ENCODE measurements at regions not wholly inside any gene's neighbourhood (a gene's known extent, or its start where the extent isn't known, plus 50 kb on each side); places are given as distances from the start of the nearest gene placed in this dataset.
A peak's percentile ranks its signal among the peaks of the same experiment; 100 is the strongest.

- H3K36me3 ChIP-seq (ENCODE audit: insufficient read depth, low read length): no peaks in the 10 kb centered on the region
- Mint-ChIP-seq H3K36me3 (ENCODE audit: low read depth) (no peaks in the 10 kb centered on the region), H3K4me1 (ENCODE audit: low read depth) (peaks cover 23% of the 10 kb centered on the region), H3K4me3 (no peak overlapping the region), H3K9me3 (peaks cover 5% of the 10 kb centered on the region), H3K27me3 (no peaks in the 10 kb centered on the region), H3K27ac (no peak overlapping the region)
- H3K4me1 ChIP-seq (ENCODE audit: insufficient read depth, low read length): peaks cover 26% of the 10 kb centered on the region
- ATAC-seq (ENCODE audit: poor library complexity) (no peak), DNase-seq (no peak)
- no peak overlapping the region for H3K4me3 ChIP-seq (ENCODE audit: low read length)
- H3K27ac ChIP-seq (ENCODE audit: low read depth in 1 of 2, low read length in 2 of 2): no peak overlapping the region
- ChIA-PET CTCF (no interaction called here), POLR2A (no interaction called here)
- H3K9me3 ChIP-seq (ENCODE audit: control insufficient read depth in 1 of 2, insufficient read depth in 1 of 2, low read length in 2 of 2): peaks cover 4 to 7% of the 10 kb centered on the region in 2 experiments
- intact Hi-C loops (cut with DNase I, micrococcal nuclease): no loop called here
- no peaks in the 10 kb centered on the region for H3K27me3 ChIP-seq (ENCODE audit: control insufficient read depth in 1 of 2, insufficient read depth in 2 of 2, low read length in 2 of 2)
- TF ChIP-seq, protein P1, sequence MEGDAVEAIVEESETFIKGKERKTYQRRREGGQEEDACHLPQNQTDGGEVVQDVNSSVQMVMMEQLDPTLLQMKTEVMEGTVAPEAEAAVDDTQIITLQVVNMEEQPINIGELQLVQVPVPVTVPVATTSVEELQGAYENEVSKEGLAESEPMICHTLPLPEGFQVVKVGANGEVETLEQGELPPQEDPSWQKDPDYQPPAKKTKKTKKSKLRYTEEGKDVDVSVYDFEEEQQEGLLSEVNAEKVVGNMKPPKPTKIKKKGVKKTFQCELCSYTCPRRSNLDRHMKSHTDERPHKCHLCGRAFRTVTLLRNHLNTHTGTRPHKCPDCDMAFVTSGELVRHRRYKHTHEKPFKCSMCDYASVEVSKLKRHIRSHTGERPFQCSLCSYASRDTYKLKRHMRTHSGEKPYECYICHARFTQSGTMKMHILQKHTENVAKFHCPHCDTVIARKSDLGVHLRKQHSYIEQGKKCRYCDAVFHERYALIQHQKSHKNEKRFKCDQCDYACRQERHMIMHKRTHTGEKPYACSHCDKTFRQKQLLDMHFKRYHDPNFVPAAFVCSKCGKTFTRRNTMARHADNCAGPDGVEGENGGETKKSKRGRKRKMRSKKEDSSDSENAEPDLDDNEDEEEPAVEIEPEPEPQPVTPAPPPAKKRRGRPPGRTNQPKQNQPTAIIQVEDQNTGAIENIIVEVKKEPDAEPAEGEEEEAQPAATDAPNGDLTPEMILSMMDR (IDR thresholded peaks at IDR 0.05): no peak
Measured at GRCh38 chr20:40880063-40880728, 148.4 kb upstream of the TOP1 start.

- ChIA-PET POLR2A (no interaction called here), CTCF (no interaction called here)
- H3K36me3 Mint-ChIP-seq (ENCODE audit: low read depth): no peaks in the 10 kb centered on the region
- no peaks in the 10 kb centered on the region for H3K27me3 Mint-ChIP-seq
- Histone ChIP-seq H3K4me3 (ENCODE audit: low read length) (no peak overlapping the region), H3K27me3 (ENCODE audit: control insufficient read depth in 1 of 2, insufficient read depth in 2 of 2, low read length in 2 of 2) (no peaks in the 10 kb centered on the region), H3K9me3 (ENCODE audit: control insufficient read depth in 1 of 2, insufficient read depth in 1 of 2, low read length in 2 of 2) (peaks cover 4 to 7% of the 10 kb centered on the region in 2 experiments), H3K36me3 (ENCODE audit: insufficient read depth, low read length) (no peaks in the 10 kb centered on the region), H3K27ac (ENCODE audit: low read depth in 1 of 2, low read length in 2 of 2) (no peak overlapping the region), H3K4me1 (ENCODE audit: insufficient read depth, low read length) (peaks cover 26% of the 10 kb centered on the region)
- DNase-seq: no peak
- H3K9me3 Mint-ChIP-seq: peaks cover 5% of the 10 kb centered on the region
- no peak overlapping the region for H3K4me3 Mint-ChIP-seq
- intact Hi-C loops (cut with DNase I, micrococcal nuclease): no loop called here
- no peak overlapping the region for H3K27ac Mint-ChIP-seq
- no peak for ATAC-seq (ENCODE audit: poor library complexity)
- TF ChIP-seq, protein P1 (IDR thresholded peaks at IDR 0.05): no peak
- H3K4me1 Mint-ChIP-seq (ENCODE audit: low read depth): peaks cover 26% of the 10 kb centered on the region
Measured at GRCh38 chr20:40880729-40881109, 147.9 kb upstream of the TOP1 start.

DNA sequence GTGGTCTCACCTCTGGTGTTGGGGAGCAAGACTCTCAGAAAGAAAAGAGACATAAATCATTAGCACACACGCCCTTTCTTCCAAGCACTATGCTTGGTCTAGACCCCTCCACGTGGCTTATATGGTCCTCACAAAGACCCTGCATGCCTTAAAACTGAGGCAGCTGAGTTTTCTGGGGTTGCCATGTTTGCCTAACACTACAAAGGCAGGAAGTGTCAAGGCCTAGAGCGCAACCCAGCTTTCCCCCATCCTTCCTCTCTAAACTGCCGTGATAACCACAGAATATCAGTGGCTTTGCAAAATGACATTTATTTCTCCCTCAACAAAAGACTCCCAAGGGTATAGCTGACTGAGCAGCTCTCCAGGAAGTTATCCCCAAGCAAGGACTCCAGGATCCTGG, 146.5 kb upstream of the TOP1 start:
- CTCF ChIA-PET: no interaction called here
- peaks cover 5% of the 10 kb centered on the region for H3K9me3 Mint-ChIP-seq

More for the DNA sequence above, 146.5 kb upstream of the TOP1 start:
- H3K27me3 Mint-ChIP-seq: no peaks in the 10 kb centered on the region
- H3K27me3 ChIP-seq (ENCODE audit: control insufficient read depth in 1 of 2, insufficient read depth in 2 of 2, low read length in 2 of 2): no peaks in the 10 kb centered on the region
- H3K4me1 ChIP-seq (ENCODE audit: insufficient read depth, low read length): peaks cover 26% of the 10 kb centered on the region
- no peaks in the 10 kb centered on the region for H3K36me3 Mint-ChIP-seq (ENCODE audit: low read depth)
- H3K4me1 Mint-ChIP-seq (ENCODE audit: low read depth): peaks cover 27% of the 10 kb centered on the region
- H3K36me3 ChIP-seq (ENCODE audit: insufficient read depth, low read length): no peaks in the 10 kb centered on the region
- intact Hi-C loops (cut with DNase I, micrococcal nuclease): no loop called here
- DNase-seq (peak in 2 of 14 experiments; percentile 17 to 50), ATAC-seq (ENCODE audit: poor library complexity) (no peak)
- no peak overlapping the region for H3K27ac Mint-ChIP-seq
- POLR2A ChIA-PET: no interaction called here
- no peak overlapping the region for H3K4me3 ChIP-seq (ENCODE audit: low read length)
- H3K4me3 Mint-ChIP-seq: no peak overlapping the region
- H3K27ac ChIP-seq (ENCODE audit: low read depth in 1 of 2, low read length in 2 of 2): no peak overlapping the region
- TF ChIP-seq, protein P1 (IDR thresholded peaks at IDR 0.05): no peak
- H3K9me3 ChIP-seq (ENCODE audit: control insufficient read depth in 1 of 2, insufficient read depth in 1 of 2, low read length in 2 of 2): peaks cover 4 to 7% of the 10 kb centered on the region in 2 experiments

All from CD4-positive, alpha-beta T cell (primary cell).